ENCODE measurements at regions not wholly inside any gene's neighbourhood (a gene's known extent, or its start where the extent isn't known, plus 50 kb on each side); places are given as distances from the start of the nearest gene placed in this dataset.

- Histone ChIP-seq H3K9me2 (ENCODE audit: insufficient read depth) (no peaks in the 10 kb centered on the region), H3K27me3 (ENCODE audit: insufficient read depth) (no peaks in the 10 kb centered on the region), H3K4me3 (no peak overlapping the region), H3K27ac (ENCODE audit: low read depth) (no peak overlapping the region), H3K4me2 (no peak overlapping the region), H3K36me3 (ENCODE audit: insufficient read depth) (no peaks in the 10 kb centered on the region), H3K79me2 (replicated peaks; ENCODE audit: insufficient read depth) (no peaks in the 10 kb centered on the region), H4K20me1 (replicated peaks; ENCODE audit: insufficient read depth) (no peaks in the 10 kb centered on the region), H2AFZ (no peak overlapping the region), H3F3A (replicated peaks; ENCODE audit: low read depth) (no peaks in the 10 kb centered on the region), H3K4me1 (ENCODE audit: insufficient read depth) (peaks cover 4% of the 10 kb centered on the region)
- Mint-ChIP-seq H3K36me3 (ENCODE audit: low read depth) (no peaks in the 10 kb centered on the region), H3K27me3 (ENCODE audit: insufficient read depth, low read depth, poor library complexity) (no peaks in the 10 kb centered on the region), H3K9me3 (no peaks in the 10 kb centered on the region; the same call in 2 of the 3 replicates), H3K4me1 (peaks cover 17% of the 10 kb centered on the region; the same call in 2 of the 3 replicates), H3K4me3 (no peak overlapping the region), H3K27ac (no peak overlapping the region)
- ATAC-seq, result no peak
- TF ChIP-seq ZNF114 (CRISPR knock-in tag; IDR thresholded peaks at IDR 0.05) (no peak), EZH2phosphoT487 (IDR thresholded peaks at IDR 0.05; ENCODE audit: unreplicated experiment) (no peak)
- DNase-seq (ENCODE audit: low spot score), result no peak
Measured at GRCh38 chr18:25962919-25963318, 127.5 kb downstream of the SS18 start.

- Mint-ChIP-seq H3K36me3 (ENCODE audit: low read depth) (no peaks in the 10 kb centered on the region), H3K27me3 (ENCODE audit: insufficient read depth, low read depth, poor library complexity) (no peaks in the 10 kb centered on the region), H3K9me3 (no peaks in the 10 kb centered on the region; the same call in 2 of the 3 replicates), H3K27ac (no peak overlapping the region), H3K4me3 (no peak overlapping the region), H3K4me1 (peaks cover 24% of the 10 kb centered on the region)
- H3K4me2 ChIP-seq, result no peak overlapping the region
- ATAC-seq, result no peak
- H3K36me3 ChIP-seq (ENCODE audit: insufficient read depth), result no peaks in the 10 kb centered on the region
- H3K79me2 ChIP-seq (replicated peaks; ENCODE audit: insufficient read depth), result no peaks in the 10 kb centered on the region
- no peak overlapping the region for H3K4me3 ChIP-seq
- no peaks in the 10 kb centered on the region for H3K27me3 ChIP-seq (ENCODE audit: insufficient read depth)
- peaks cover 10% of the 10 kb centered on the region for H3K4me1 ChIP-seq (ENCODE audit: insufficient read depth)
- no peaks in the 10 kb centered on the region for H4K20me1 ChIP-seq (replicated peaks; ENCODE audit: insufficient read depth)
- peak overlapping the region; percentile 24; the same call in 1 of the 2 replicates for H2AFZ ChIP-seq
- H3F3A ChIP-seq (replicated peaks; ENCODE audit: low read depth), result no peaks in the 10 kb centered on the region
- H3K27ac ChIP-seq (ENCODE audit: low read depth), result no peak overlapping the region
- DNase-seq (ENCODE audit: low spot score), result no peak
- H3K9me2 ChIP-seq (ENCODE audit: insufficient read depth), result no peaks in the 10 kb centered on the region
- no peak for TF ChIP-seq EZH2 (IDR thresholded peaks at IDR 0.05; ENCODE audit: low read depth, unreplicated experiment)
- no peak for TF ChIP-seq JUNB (IDR thresholded peaks at IDR 0.05; ENCODE audit: unreplicated experiment)
Measured at GRCh38 chr18:25962176-25962575, 128.2 kb downstream of the SS18 start.

GRCh38 chr18:25957017-25957416 lies 133.4 kb downstream of the SS18 start:
- Histone ChIP-seq H2AFZ (peak overlapping the region; percentile 29), H4K20me1 (replicated peaks; ENCODE audit: insufficient read depth) (no peaks in the 10 kb centered on the region), H3K4me1 (ENCODE audit: insufficient read depth) (peaks cover 16% of the 10 kb centered on the region), H3K9me2 (ENCODE audit: insufficient read depth) (no peaks in the 10 kb centered on the region), H3K36me3 (ENCODE audit: insufficient read depth) (no peaks in the 10 kb centered on the region), H3F3A (replicated peaks; ENCODE audit: low read depth) (no peaks in the 10 kb centered on the region), H3K27me3 (ENCODE audit: insufficient read depth) (no peaks in the 10 kb centered on the region), H3K4me3 (no peak overlapping the region), H3K79me2 (replicated peaks; ENCODE audit: insufficient read depth) (no peaks in the 10 kb centered on the region), H3K27ac (ENCODE audit: low read depth) (no peak overlapping the region; the same call in 1 of the 2 replicates), H3K4me2 (no peak overlapping the region)
- no peaks in the 10 kb centered on the region; the same call in 1 of the 3 replicates for H3K9me3 Mint-ChIP-seq
- no peaks in the 10 kb centered on the region for H3K36me3 Mint-ChIP-seq (ENCODE audit: low read depth)
- ATAC-seq (peak; percentile 34), DNase-seq (ENCODE audit: low spot score) (peak; percentile 13)
- H3K27me3 Mint-ChIP-seq (ENCODE audit: insufficient read depth, low read depth, poor library complexity), result peaks cover 2% of the 10 kb centered on the region
- peaks cover 17% of the 10 kb centered on the region for H3K4me1 Mint-ChIP-seq
- H3K4me3 Mint-ChIP-seq, result no peak overlapping the region
- H3K27ac Mint-ChIP-seq, result peak overlapping the region; percentile 40; the same call in 1 of the 2 replicates
- TF ChIP-seq ZNF462 (CRISPR knock-in tag; IDR thresholded peaks at IDR 0.05), result no peak
- no peak for TF ChIP-seq REST (IDR thresholded peaks at IDR 0.05; ENCODE audit: unreplicated experiment)
- no peak for TF ChIP-seq ZNF114 (CRISPR knock-in tag; IDR thresholded peaks at IDR 0.05)
- no peak for TF ChIP-seq STAT1 (IDR thresholded peaks at IDR 0.05; ENCODE audit: unreplicated experiment)
- TF ChIP-seq JUNB (IDR thresholded peaks at IDR 0.05; ENCODE audit: unreplicated experiment), result no peak
- no peak for TF ChIP-seq EZH2 (IDR thresholded peaks at IDR 0.05; ENCODE audit: low read depth, unreplicated experiment)

All from GM23338 (cell line).